CD4-positive, alpha-beta T cell (primary cell): ENCODE measurements at regions not wholly inside any gene's neighbourhood (a gene's known extent, or its start where the extent isn't known, plus 50 kb on each side); places are given as distances from the start of the nearest gene placed in this dataset.

Experiments
- ATAC-seq: fragments of 200-7000 bp; cut with Tn5 transposase; one replicate; pipeline ENCODE4 v1.10.0; 2022; ENCODE audit warnings: mild to moderate bottlenecking; ENCODE audit not compliant: poor library complexity
- CTCF ChIA-PET: fragments of 350-600 bp; sonication (Branson Sonifier 250); formaldehyde crosslinking; loops from one replicate; lab custom pipeline; 2021; ENCODE audit warnings: antibody characterized with exemption, inconsistent platforms; lab: Charles Lee
- POLR2A ChIA-PET: fragments of 350-600 bp; sonication (Branson Sonifier 250); formaldehyde crosslinking; loops from one replicate; lab custom pipeline; 2021; ENCODE audit warnings: antibody characterized with exemption, inconsistent platforms; lab: Charles Lee
- DNase-seq, 14 experiments: peaks; one replicate each; pipeline ENCODE4 v3.0.0-alpha.2; 2013 to 2020; ENCODE audit warnings: mixed read lengths in 2 of 14
- H3K27ac ChIP-seq, 2 donors: one replicate each; pipeline versions ENCODE4 v1.5.1 to v1.7.0; 2013; ENCODE audit warnings: low read length in 2 of 2, low read depth in 1 of 2, mild to moderate bottlenecking in 1 of 2
- H3K27me3 ChIP-seq, 2 experiments: 1 replicate in 1 of 2; 2 replicates in 1 of 2; pipeline versions ENCODE4 v1.6.1 to v1.7.0; 2013; ENCODE audit warnings: low read length in 2 of 2, control low read depth in 1 of 2, mild to moderate bottlenecking in 1 of 2, moderate library complexity in 1 of 2; ENCODE audit not compliant: insufficient read depth in 2 of 2, control insufficient read depth in 1 of 2
- H3K36me3 ChIP-seq: one replicate; pipeline ENCODE4 v1.6.1; 2013; ENCODE audit warnings: low read length, control low read depth; ENCODE audit not compliant: insufficient read depth
- H3K4me1 ChIP-seq: one replicate; pipeline ENCODE4 v1.6.1; 2013; ENCODE audit warnings: low read length, control low read depth; ENCODE audit not compliant: insufficient read depth
- H3K4me3 ChIP-seq: one replicate; pipeline ENCODE4 v1.5.1; 2013; ENCODE audit warnings: mild to moderate bottlenecking, low read length, moderate library complexity
- H3K9me3 ChIP-seq, 2 experiments: 1 replicate in 1 of 2; 2 replicates in 1 of 2; pipeline versions ENCODE4 v1.6.1 to v1.7.0; 2013; ENCODE audit warnings: low read length in 2 of 2, mild to moderate bottlenecking in 2 of 2, control low read depth in 1 of 2, moderate library complexity in 1 of 2; ENCODE audit not compliant: control insufficient read depth in 1 of 2, insufficient read depth in 1 of 2
- H3K27ac Mint-ChIP-seq: one replicate; pipeline ENCODE4 v1.8.0; 2020; ENCODE audit warnings: mixed read lengths
- H3K27me3 Mint-ChIP-seq: one replicate; pipeline ENCODE4 v1.8.0; 2021; ENCODE audit warnings: mixed read lengths
- H3K36me3 Mint-ChIP-seq: one replicate; pipeline ENCODE4 v1.8.0; 2021; ENCODE audit warnings: low read depth, mixed read lengths
- H3K4me1 Mint-ChIP-seq: one replicate; pipeline ENCODE4 v1.8.0; 2021; ENCODE audit warnings: low read depth, mixed read lengths
- H3K4me3 Mint-ChIP-seq: one replicate; pipeline ENCODE4 v1.8.0; 2020; ENCODE audit warnings: mild to moderate bottlenecking, mixed read lengths
- H3K9me3 Mint-ChIP-seq: one replicate; pipeline ENCODE4 v1.8.0; 2020; ENCODE audit warnings: mixed read lengths
- intact Hi-C, 2 experiments: fragments of 100-400 bp; cut with DNase I in 1 of 2; cut with micrococcal nuclease in 1 of 2; formaldehyde crosslinking; loops; one replicate each; pipeline versions ENCODE4 v1.15.1 to v1.9.0; 2023 to 2025; cut with DNase I, micrococcal nuclease
- TF ChIP-seq, protein P1 (sequence below): fragments of 200-600 bp; IDR thresholded peaks from one replicate; pipeline ENCODE4 v1.8.0; 2022; ENCODE audit warnings: antibody characterized with exemption, mild to moderate bottlenecking

DNA sequence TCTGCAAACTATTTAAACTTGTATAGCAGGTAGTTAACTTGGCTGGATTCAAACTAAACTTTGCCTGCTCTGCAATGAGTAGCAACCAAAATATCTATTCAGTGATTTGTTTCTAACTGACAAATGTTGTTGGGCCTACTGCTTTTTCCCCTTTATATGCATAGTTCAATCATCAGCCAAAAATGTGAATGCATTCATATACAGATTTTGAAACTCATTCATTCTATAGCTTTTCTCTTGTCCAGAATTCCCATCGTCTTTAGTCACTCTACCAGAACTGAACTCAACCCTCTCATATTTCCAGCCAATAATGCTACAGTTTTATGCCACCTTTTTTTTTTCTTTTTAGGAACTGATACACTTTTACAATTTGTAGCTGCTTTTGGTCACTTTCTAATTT, 599.8 kb downstream of the RPL10L start:
- Histone ChIP-seq H3K9me3 (no peaks in the 10 kb centered on the region), H3K4me1 (no peaks in the 10 kb centered on the region), H3K27me3 (no peaks in the 10 kb centered on the region), H3K4me3 (no peak overlapping the region), H3K36me3 (no peaks in the 10 kb centered on the region), H3K27ac (no peak overlapping the region)
- TF ChIP-seq, protein P1, sequence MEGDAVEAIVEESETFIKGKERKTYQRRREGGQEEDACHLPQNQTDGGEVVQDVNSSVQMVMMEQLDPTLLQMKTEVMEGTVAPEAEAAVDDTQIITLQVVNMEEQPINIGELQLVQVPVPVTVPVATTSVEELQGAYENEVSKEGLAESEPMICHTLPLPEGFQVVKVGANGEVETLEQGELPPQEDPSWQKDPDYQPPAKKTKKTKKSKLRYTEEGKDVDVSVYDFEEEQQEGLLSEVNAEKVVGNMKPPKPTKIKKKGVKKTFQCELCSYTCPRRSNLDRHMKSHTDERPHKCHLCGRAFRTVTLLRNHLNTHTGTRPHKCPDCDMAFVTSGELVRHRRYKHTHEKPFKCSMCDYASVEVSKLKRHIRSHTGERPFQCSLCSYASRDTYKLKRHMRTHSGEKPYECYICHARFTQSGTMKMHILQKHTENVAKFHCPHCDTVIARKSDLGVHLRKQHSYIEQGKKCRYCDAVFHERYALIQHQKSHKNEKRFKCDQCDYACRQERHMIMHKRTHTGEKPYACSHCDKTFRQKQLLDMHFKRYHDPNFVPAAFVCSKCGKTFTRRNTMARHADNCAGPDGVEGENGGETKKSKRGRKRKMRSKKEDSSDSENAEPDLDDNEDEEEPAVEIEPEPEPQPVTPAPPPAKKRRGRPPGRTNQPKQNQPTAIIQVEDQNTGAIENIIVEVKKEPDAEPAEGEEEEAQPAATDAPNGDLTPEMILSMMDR = no peak
- Mint-ChIP-seq H3K4me3 (no peak overlapping the region), H3K36me3 (no peaks in the 10 kb centered on the region), H3K27ac (no peak overlapping the region), H3K4me1 (no peaks in the 10 kb centered on the region), H3K9me3 (peaks cover 8% of the 10 kb centered on the region), H3K27me3 (no peaks in the 10 kb centered on the region)
- ATAC-seq = no peak
- intact Hi-C loops = no loop called here
- ChIA-PET POLR2A (no interaction called here), CTCF (no interaction called here)
- DNase-seq = no peak

DNA sequence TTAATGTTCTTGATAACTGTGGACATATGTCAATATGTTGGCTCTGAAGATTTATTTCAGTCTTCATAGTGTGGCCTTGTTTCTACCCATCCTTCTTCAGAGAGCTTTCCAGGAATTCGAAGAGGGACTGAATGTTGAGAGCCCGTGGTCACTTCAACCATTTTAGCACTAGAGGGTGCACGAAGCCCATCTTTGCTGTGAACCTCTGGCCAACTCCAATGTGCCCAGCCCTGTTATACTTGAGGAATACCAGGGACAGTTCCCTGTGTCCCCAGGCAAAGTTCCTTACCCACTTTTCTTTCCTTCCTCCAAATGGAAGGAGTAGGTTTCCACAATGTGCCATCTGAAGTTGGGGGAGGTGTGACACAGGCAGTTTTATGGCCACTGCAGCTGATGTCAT, 603.5 kb downstream of the RPL10L start:
- Mint-ChIP-seq H3K4me3 (no peak overlapping the region), H3K9me3 (peaks cover 8% of the 10 kb centered on the region), H3K36me3 (no peaks in the 10 kb centered on the region), H3K4me1 (no peaks in the 10 kb centered on the region), H3K27ac (no peak overlapping the region), H3K27me3 (no peaks in the 10 kb centered on the region)
- H3K9me3 ChIP-seq = peaks cover 0 to 3% of the 10 kb centered on the region in 2 experiments
- POLR2A ChIA-PET = no interaction called here
- H3K4me1 ChIP-seq = no peaks in the 10 kb centered on the region
- no peaks in the 10 kb centered on the region for H3K27me3 ChIP-seq
- no peak overlapping the region for H3K27ac ChIP-seq
- H3K36me3 ChIP-seq = no peaks in the 10 kb centered on the region
- TF ChIP-seq, protein P1 = no peak
- CTCF ChIA-PET = no interaction called here
- DNase-seq (no peak), ATAC-seq (no peak)
- H3K4me3 ChIP-seq = no peak overlapping the region
- intact Hi-C loops = no loop called here

GRCh38 chr14:46036099-46036498, 615.5 kb downstream of the RPL10L start:
- Mint-ChIP-seq H3K36me3 (no peaks in the 10 kb centered on the region), H3K4me1 (no peaks in the 10 kb centered on the region), H3K27me3 (no peaks in the 10 kb centered on the region), H3K9me3 (peaks cover 8% of the 10 kb centered on the region), H3K4me3 (no peak overlapping the region), H3K27ac (no peak overlapping the region)
- intact Hi-C loops = no loop called here
- DNase-seq (no peak), ATAC-seq (no peak)
- no peaks in the 10 kb centered on the region for H3K36me3 ChIP-seq
- CTCF ChIA-PET = no interaction called here
- H3K4me3 ChIP-seq = no peak overlapping the region
- H3K9me3 ChIP-seq = peaks cover 0 to under 1% of the 10 kb centered on the region in 2 experiments
- POLR2A ChIA-PET = no interaction called here
- TF ChIP-seq, protein P1 = no peak
- no peaks in the 10 kb centered on the region for H3K27me3 ChIP-seq
- H3K27ac ChIP-seq = no peak overlapping the region
- H3K4me1 ChIP-seq = no peaks in the 10 kb centered on the region
